Caco-2 (cell line): ENCODE measurements at regions not wholly inside any gene's neighbourhood (a gene's known extent, or its start where the extent isn't known, plus 50 kb on each side); places are given as distances from the start of the nearest gene placed in this dataset.

Experiments used
- BruUV-seq: library from RNA; stranded (reverse); fragments of 400-500 nt; replicated peaks from 2 replicates; lab custom pipeline; 2021; lab: Mats Ljungman, UMichigan
- CTCF ChIA-PET: fragments of 300-600 bp; sonication (Branson Sonifier 250); formaldehyde crosslinking; loops from one replicate; lab custom pipeline; 2022; ENCODE audit warnings: antibody characterized with exemption; lab: Charles Lee
- POLR2A ChIA-PET: fragments of 300-600 bp; sonication (Branson Sonifier 250); formaldehyde crosslinking; loops from one replicate; lab custom pipeline; 2022; ENCODE audit warnings: antibody characterized with exemption; lab: Charles Lee
- DNase-seq, 2 experiments: peaks; one replicate each; pipeline versions ENCODE4 v3.0.0 to v3.0.0-alpha.2; 2020 to 2022
- H3K27me3 ChIP-seq: replicated peaks from 2 replicates; pipeline ENCODE4 v1.6.0; 2011; ENCODE audit warnings: low read length; ENCODE audit not compliant: control insufficient read depth, insufficient read depth
- H3K36me3 ChIP-seq: 2 replicates; pipeline ENCODE4 v1.5.1; 2011; ENCODE audit warnings: low read length; ENCODE audit not compliant: control insufficient read depth, insufficient read depth
- H3K4me1 ChIP-seq: fragments of 250-450 bp; sonication (Bioruptor Pico); 2 replicates; pipeline ENCODE4 v1.5.1; 2020; ENCODE audit warnings: mild to moderate bottlenecking
- H3K4me3 ChIP-seq: 2 replicates; pipeline ENCODE4 v1.5.1; 2011; ENCODE audit warnings: low read depth, mild to moderate bottlenecking, control low read depth, low read length
- H3K9me3 ChIP-seq: fragments of 250-450 bp; sonication (Bioruptor Pico); 2 replicates; pipeline ENCODE4 v1.5.1; 2020; ENCODE audit warnings: mild to moderate bottlenecking, moderate library complexity
- H3K27ac Mint-ChIP-seq: one replicate; pipeline ENCODE4 v1.8.0; 2022; ENCODE audit warnings: mixed read lengths; ENCODE audit not compliant: unreplicated experiment
- H3K27me3 Mint-ChIP-seq: one replicate; pipeline ENCODE4 v1.8.0; 2022; ENCODE audit warnings: mixed read lengths; ENCODE audit not compliant: insufficient read depth, unreplicated experiment
- H3K36me3 Mint-ChIP-seq: one replicate; pipeline ENCODE4 v1.8.0; 2022; ENCODE audit warnings: mild to moderate bottlenecking, mixed read lengths; ENCODE audit not compliant: insufficient read depth, unreplicated experiment
- H3K4me1 Mint-ChIP-seq: one replicate; pipeline ENCODE4 v1.8.0; 2022; ENCODE audit warnings: low read depth, mixed read lengths; ENCODE audit not compliant: unreplicated experiment
- H3K4me3 Mint-ChIP-seq: one replicate; pipeline ENCODE4 v1.8.0; 2022; ENCODE audit warnings: mild to moderate bottlenecking, moderate library complexity, mixed read lengths; ENCODE audit not compliant: unreplicated experiment
- H3K9me3 Mint-ChIP-seq: one replicate; pipeline ENCODE4 v1.8.0; 2022; ENCODE audit warnings: mixed read lengths; ENCODE audit not compliant: unreplicated experiment
- intact Hi-C: fragments of 100-400 bp; cut with micrococcal nuclease; formaldehyde crosslinking; loops from one replicate; pipeline ENCODE4 v1.10.0; 2022; ENCODE audit not compliant: unreplicated experiment
- TF ChIP-seq, protein P1 (sequence below), 2 experiments: fragments of 200-600 bp in 1 of 2; IDR thresholded peaks; 1 replicate in 1 of 2; 2 replicates in 1 of 2; pipeline versions ENCODE4 v1.5.1 to v1.8.0; 2011 to 2022; ENCODE audit warnings: antibody characterized with exemption in 1 of 2, control low read depth in 1 of 2, inconsistent platforms in 1 of 2, low read depth in 1 of 2, low read length in 1 of 2, mild to moderate bottlenecking in 1 of 2, moderate library complexity in 1 of 2; ENCODE audit not compliant: insufficient read depth in 1 of 2, severe bottlenecking in 1 of 2, unreplicated experiment in 1 of 2

- DNase-seq: no peak
- CTCF ChIA-PET: no interaction called here
- no peaks in the 10 kb centered on the region for H3K4me1 Mint-ChIP-seq
- intact Hi-C loops: no loop called here
- no peaks in the 10 kb centered on the region for H3K27me3 Mint-ChIP-seq
- Histone ChIP-seq H3K36me3 (no peaks in the 10 kb centered on the region), H3K4me1 (no peaks in the 10 kb centered on the region), H3K27me3 (no peaks in the 10 kb centered on the region), H3K4me3 (no peak overlapping the region), H3K9me3 (no peaks in the 10 kb centered on the region)
- BruUV-seq: no TSS peak
- H3K27ac Mint-ChIP-seq: no peak overlapping the region
- H3K4me3 Mint-ChIP-seq: no peak overlapping the region
- no peaks in the 10 kb centered on the region for H3K9me3 Mint-ChIP-seq
- no peaks in the 10 kb centered on the region for H3K36me3 Mint-ChIP-seq
- POLR2A ChIA-PET: no interaction called here
- TF ChIP-seq, protein P1, sequence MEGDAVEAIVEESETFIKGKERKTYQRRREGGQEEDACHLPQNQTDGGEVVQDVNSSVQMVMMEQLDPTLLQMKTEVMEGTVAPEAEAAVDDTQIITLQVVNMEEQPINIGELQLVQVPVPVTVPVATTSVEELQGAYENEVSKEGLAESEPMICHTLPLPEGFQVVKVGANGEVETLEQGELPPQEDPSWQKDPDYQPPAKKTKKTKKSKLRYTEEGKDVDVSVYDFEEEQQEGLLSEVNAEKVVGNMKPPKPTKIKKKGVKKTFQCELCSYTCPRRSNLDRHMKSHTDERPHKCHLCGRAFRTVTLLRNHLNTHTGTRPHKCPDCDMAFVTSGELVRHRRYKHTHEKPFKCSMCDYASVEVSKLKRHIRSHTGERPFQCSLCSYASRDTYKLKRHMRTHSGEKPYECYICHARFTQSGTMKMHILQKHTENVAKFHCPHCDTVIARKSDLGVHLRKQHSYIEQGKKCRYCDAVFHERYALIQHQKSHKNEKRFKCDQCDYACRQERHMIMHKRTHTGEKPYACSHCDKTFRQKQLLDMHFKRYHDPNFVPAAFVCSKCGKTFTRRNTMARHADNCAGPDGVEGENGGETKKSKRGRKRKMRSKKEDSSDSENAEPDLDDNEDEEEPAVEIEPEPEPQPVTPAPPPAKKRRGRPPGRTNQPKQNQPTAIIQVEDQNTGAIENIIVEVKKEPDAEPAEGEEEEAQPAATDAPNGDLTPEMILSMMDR (IDR thresholded peaks at IDR 0.05; ENCODE audit: insufficient read depth in 1 of 2, low read depth in 1 of 2, low read length in 1 of 2, severe bottlenecking in 1 of 2, unreplicated experiment in 1 of 2): no peak
These were observed 185.5 kb upstream of the AFF2 start for GRCh38 chrX:148314876-148315275.

DNA sequence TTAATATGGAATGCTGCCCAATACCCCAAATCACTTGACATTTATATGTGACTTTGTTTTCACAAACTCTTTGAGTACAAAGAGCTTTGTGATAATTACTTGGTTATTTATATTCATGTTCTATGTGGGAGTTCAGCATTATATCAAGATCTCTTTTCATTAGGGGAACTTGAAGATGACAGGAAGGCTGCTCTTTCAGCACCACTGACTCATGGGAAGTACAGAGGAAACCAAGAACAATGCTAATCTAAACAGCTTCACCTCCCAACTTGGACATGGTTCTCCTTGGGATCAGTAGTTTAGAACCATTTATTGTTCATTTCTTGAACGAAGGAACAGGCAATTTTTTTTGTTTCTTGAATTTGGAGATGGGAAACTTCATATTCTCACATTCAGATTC is 184.0 kb upstream of the AFF2 start:
- no peak for DNase-seq
- CTCF ChIA-PET: no interaction called here
- H3K4me1 Mint-ChIP-seq: no peaks in the 10 kb centered on the region
- H3K27ac Mint-ChIP-seq: no peak overlapping the region
- H3K27me3 ChIP-seq: no peaks in the 10 kb centered on the region
- H3K36me3 ChIP-seq: no peaks in the 10 kb centered on the region
- no peaks in the 10 kb centered on the region for H3K9me3 Mint-ChIP-seq
- no peak overlapping the region for H3K4me3 Mint-ChIP-seq
- no peaks in the 10 kb centered on the region for H3K27me3 Mint-ChIP-seq
- no peak overlapping the region for H3K4me3 ChIP-seq
- H3K4me1 ChIP-seq: no peaks in the 10 kb centered on the region
- no peaks in the 10 kb centered on the region for H3K9me3 ChIP-seq
- BruUV-seq: no TSS peak
- POLR2A ChIA-PET: no interaction called here
- TF ChIP-seq, protein P1 (IDR thresholded peaks at IDR 0.05; ENCODE audit: insufficient read depth in 1 of 2, low read depth in 1 of 2, low read length in 1 of 2, severe bottlenecking in 1 of 2, unreplicated experiment in 1 of 2): no peak
- intact Hi-C loops: no loop called here
- no peaks in the 10 kb centered on the region for H3K36me3 Mint-ChIP-seq

- no TSS peak for BruUV-seq
- H3K4me3 Mint-ChIP-seq: no peak overlapping the region
- no peaks in the 10 kb centered on the region for H3K36me3 Mint-ChIP-seq
These were observed 177.5 kb upstream of the AFF2 start for GRCh38 chrX:148322906-148323305.

More at GRCh38 chrX:148322906-148323305, 177.5 kb upstream of the AFF2 start:
- CTCF ChIA-PET: no interaction called here
- no peaks in the 10 kb centered on the region for H3K4me1 ChIP-seq
- Mint-ChIP-seq H3K9me3 (no peaks in the 10 kb centered on the region), H3K4me1 (no peaks in the 10 kb centered on the region), H3K27me3 (no peaks in the 10 kb centered on the region), H3K27ac (no peak overlapping the region)
- H3K36me3 ChIP-seq: no peaks in the 10 kb centered on the region
- no peak for DNase-seq
- no peak overlapping the region for H3K4me3 ChIP-seq
- POLR2A ChIA-PET: no interaction called here
- H3K27me3 ChIP-seq: no peaks in the 10 kb centered on the region
- TF ChIP-seq, protein P1 (IDR thresholded peaks at IDR 0.05; ENCODE audit: insufficient read depth in 1 of 2, low read depth in 1 of 2, low read length in 1 of 2, severe bottlenecking in 1 of 2, unreplicated experiment in 1 of 2): no peak
- H3K9me3 ChIP-seq: no peaks in the 10 kb centered on the region
- intact Hi-C loops: no loop called here
